ENCODE measurements at regions not wholly inside any gene's neighbourhood (a gene's known extent, or its start where the extent isn't known, plus 50 kb on each side); places are given as distances from the start of the nearest gene placed in this dataset.
"Not testable (repeated sequence)": the region's sequence is repeated elsewhere in the genome, so short reads cannot be mapped to it uniquely, and the experiment has no call there.

- Histone ChIP-seq H2AFZ (ENCODE audit: low read length) (no peak overlapping the region), H4K20me1 (ENCODE audit: insufficient read depth, low read length) (no peaks in the 10 kb centered on the region), H3K9ac (ENCODE audit: insufficient read depth, low read depth, low read length) (no peak overlapping the region), H3K27ac (ENCODE audit: extremely low read length, insufficient read depth, low read length) (no peak overlapping the region), H3K79me2 (ENCODE audit: insufficient read depth, low read length) (no peaks in the 10 kb centered on the region), H3K4me3 (replicated peaks in 1 of 3; ENCODE audit: insufficient read depth in 1 of 3, low read depth in 2 of 3, low read length in 3 of 3) (no peak overlapping the region), H3K4me2 (ENCODE audit: low read depth, low read length) (no peak overlapping the region), H3K4me1 (ENCODE audit: insufficient read depth, low read length) (no peaks in the 10 kb centered on the region), H3K27me3 (ENCODE audit: control insufficient read depth in 1 of 2, insufficient read depth in 2 of 2, low read length in 2 of 2) (no peaks in the 10 kb centered on the region), H3K9me3 (ENCODE audit: low read length) (peaks cover 67% of the 10 kb centered on the region), H3K36me3 (replicated peaks in 1 of 2; ENCODE audit: control insufficient read depth in 1 of 2, insufficient read depth in 2 of 2, low read length in 2 of 2) (no peaks in the 10 kb centered on the region)
- CTCF ChIA-PET (ENCODE audit: low intra/inter-chr PET ratio, low total read pairs), result no interaction called here
- POLR2A ChIA-PET, result no interaction called here
- WGBS (ENCODE audit: low lambda C conversion rate), result 18% methylated on average over 3 of the region's 3 CpGs
- in situ Hi-C loops (cut with HindIII; ENCODE audit: extremely low pct_ligation_motif_present, low pct_unique_long_range_greater_than_20kb), result no loop called here
- no peak for ATAC-seq
- no TSS peak for BruUV-seq (replicated peaks)
- FAIRE-seq, result no peak
- intact Hi-C loops (cut with micrococcal nuclease; ENCODE audit: unreplicated experiment), result no loop called here
- no peak for DNase-seq (ENCODE audit: low spot score)
- TF ChIP-seq RARA (CRISPR knock-in tag; IDR thresholded peaks at IDR 0.05), result no peak
Observed at GRCh38 chr5:25970906-25971489, 1067.4 kb downstream of the CDH9 start.

- POLR2A ChIA-PET; H3K4me3 ChIP-seq (replicated peaks in 1 of 3; ENCODE audit: insufficient read depth in 1 of 3, low read depth in 2 of 3, low read length in 3 of 3); H3K4me1 ChIP-seq (ENCODE audit: insufficient read depth, low read length); ATAC-seq; H4K20me1 ChIP-seq (ENCODE audit: insufficient read depth, low read length); CTCF ChIA-PET (ENCODE audit: low intra/inter-chr PET ratio, low total read pairs); FAIRE-seq; H3K9ac ChIP-seq (ENCODE audit: insufficient read depth, low read depth, low read length); BruUV-seq (replicated peaks); H3K27ac ChIP-seq (ENCODE audit: extremely low read length, insufficient read depth, low read length); H3K79me2 ChIP-seq (ENCODE audit: insufficient read depth, low read length); intact Hi-C loops (cut with micrococcal nuclease; ENCODE audit: unreplicated experiment); H3K4me2 ChIP-seq (ENCODE audit: low read depth, low read length); DNase-seq (ENCODE audit: low spot score); H2AFZ ChIP-seq (ENCODE audit: low read length); in situ Hi-C loops (cut with HindIII; ENCODE audit: extremely low pct_ligation_motif_present, low pct_unique_long_range_greater_than_20kb); H3K27me3 ChIP-seq (ENCODE audit: control insufficient read depth in 1 of 2, insufficient read depth in 2 of 2, low read length in 2 of 2); H3K36me3 ChIP-seq (replicated peaks in 1 of 2; ENCODE audit: control insufficient read depth in 1 of 2, insufficient read depth in 2 of 2, low read length in 2 of 2): not testable (repeated sequence)
- 0% methylated on average over 2 of the region's 2 CpGs for WGBS (ENCODE audit: low lambda C conversion rate)
- H3K9me3 ChIP-seq (ENCODE audit: low read length), result peaks cover 63% of the 10 kb centered on the region
Observed at GRCh38 chr5:25969042-25969441, 1069.3 kb downstream of the CDH9 start.

- intact Hi-C loops (cut with micrococcal nuclease; ENCODE audit: unreplicated experiment), result no loop called here
- Histone ChIP-seq H4K20me1 (ENCODE audit: insufficient read depth, low read length) (no peaks in the 10 kb centered on the region), H3K9me3 (ENCODE audit: low read length) (peaks cover 56% of the 10 kb centered on the region), H3K79me2 (ENCODE audit: insufficient read depth, low read length) (no peaks in the 10 kb centered on the region), H3K4me1 (ENCODE audit: insufficient read depth, low read length) (no peaks in the 10 kb centered on the region), H3K27me3 (ENCODE audit: control insufficient read depth in 1 of 2, insufficient read depth in 2 of 2, low read length in 2 of 2) (no peaks in the 10 kb centered on the region), H2AFZ (ENCODE audit: low read length) (no peak overlapping the region), H3K36me3 (replicated peaks in 1 of 2; ENCODE audit: control insufficient read depth in 1 of 2, insufficient read depth in 2 of 2, low read length in 2 of 2) (no peaks in the 10 kb centered on the region), H3K27ac (ENCODE audit: extremely low read length, insufficient read depth, low read length) (no peak overlapping the region), H3K9ac (ENCODE audit: insufficient read depth, low read depth, low read length) (no peak overlapping the region), H3K4me2 (ENCODE audit: low read depth, low read length) (no peak overlapping the region), H3K4me3 (replicated peaks in 1 of 3; ENCODE audit: insufficient read depth in 1 of 3, low read depth in 2 of 3, low read length in 3 of 3) (no peak overlapping the region)
- no peak for ATAC-seq
- no peak for FAIRE-seq
- ChIA-PET POLR2A (no interaction called here), CTCF (ENCODE audit: low intra/inter-chr PET ratio, low total read pairs) (no interaction called here)
- BruUV-seq (replicated peaks), result no TSS peak
- no peak for DNase-seq (ENCODE audit: low spot score)
- in situ Hi-C loops (cut with HindIII; ENCODE audit: extremely low pct_ligation_motif_present, low pct_unique_long_range_greater_than_20kb), result no loop called here
- WGBS (ENCODE audit: low lambda C conversion rate), result 3% methylated on average over 3 of the region's 3 CpGs
- no peak for TF ChIP-seq ZXDC (CRISPR knock-in tag; IDR thresholded peaks at IDR 0.05)
- TF ChIP-seq ZNF883 (CRISPR knock-in tag; IDR thresholded peaks at IDR 0.05; ENCODE audit: not compliant biosample characterization), result no peak
- TF ChIP-seq ZNF7 (CRISPR knock-in tag; IDR thresholded peaks at IDR 0.05), result no peak
- TF ChIP-seq RFX3 (CRISPR knock-in tag; IDR thresholded peaks at IDR 0.05), result no peak
- no peak for TF ChIP-seq HNF4G (IDR thresholded peaks at IDR 0.05; ENCODE audit: borderline replicate concordance, low read depth, low read length)
- no peak for TF ChIP-seq HNF4G (CRISPR knock-in tag; IDR thresholded peaks at IDR 0.05; ENCODE audit: borderline replicate concordance, low read depth)
Observed at GRCh38 chr5:25964009-25964372, 1074.4 kb downstream of the CDH9 start.
